HL-60/S4 treated with phorbol 12-myristate 13-acetate at 8.2 ng/mL for 4 days and 3 days (cell line): ENCODE measurements at regions not wholly inside any gene's neighbourhood (a gene's known extent, or its start where the extent isn't known, plus 50 kb on each side); places are given as distances from the start of the nearest gene placed in this dataset.
"Not testable (repeated sequence)": the region's sequence is repeated elsewhere in the genome, so short reads cannot be mapped to it uniquely, and the experiment has no call there.

Experiments
- in situ Hi-C: fragments of 300-500 bp; cut with MboI; formaldehyde crosslinking; loops from 2 replicates; pipeline ENCODE4 v1.15.0; 2022; ENCODE audit warnings: low sequenced_read_pairs

DNA sequence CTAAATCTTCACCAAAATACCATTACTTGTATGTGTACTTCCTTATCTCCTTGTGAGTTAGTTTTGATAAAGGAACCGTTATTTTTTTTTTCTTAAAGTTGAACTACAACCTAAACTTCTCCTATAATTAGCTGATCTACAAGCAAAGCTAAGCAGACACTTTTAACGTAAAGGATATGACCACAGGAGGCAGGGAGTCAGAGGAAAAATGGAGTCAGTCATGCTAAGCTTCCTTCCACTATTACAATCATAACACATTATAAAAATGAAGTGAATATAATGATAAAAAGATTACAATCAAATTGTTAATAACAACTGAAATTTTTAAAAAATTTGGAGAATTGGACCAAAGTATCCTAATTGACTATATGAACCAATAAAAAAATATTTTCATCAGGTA, 892.6 kb downstream of the KCNT2 start:
- in situ Hi-C loops = no loop called here

DNA sequence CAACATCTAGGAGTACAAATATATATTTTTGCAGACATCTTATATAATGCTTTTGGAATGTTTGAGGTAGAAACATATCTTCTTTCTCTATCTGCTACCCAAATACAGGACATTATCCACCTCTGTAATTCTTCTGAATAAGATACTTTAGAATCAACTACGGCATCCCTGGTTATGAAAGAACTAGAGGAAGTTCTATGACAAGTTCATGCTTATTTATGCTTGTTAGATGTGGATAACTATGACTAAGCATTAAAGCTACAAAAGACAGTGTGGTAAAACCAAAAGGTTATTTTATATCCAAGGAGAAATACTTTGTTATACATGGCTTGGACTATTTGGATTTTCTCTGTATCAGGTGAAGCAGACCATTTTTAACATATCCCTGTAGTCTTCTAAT, 894.0 kb downstream of the KCNT2 start:
- in situ Hi-C loops = no loop called here

- in situ Hi-C loops = no loop called here
Observed at GRCh38 chr1:195709821-195710220, 898.4 kb downstream of the KCNT2 start.

DNA sequence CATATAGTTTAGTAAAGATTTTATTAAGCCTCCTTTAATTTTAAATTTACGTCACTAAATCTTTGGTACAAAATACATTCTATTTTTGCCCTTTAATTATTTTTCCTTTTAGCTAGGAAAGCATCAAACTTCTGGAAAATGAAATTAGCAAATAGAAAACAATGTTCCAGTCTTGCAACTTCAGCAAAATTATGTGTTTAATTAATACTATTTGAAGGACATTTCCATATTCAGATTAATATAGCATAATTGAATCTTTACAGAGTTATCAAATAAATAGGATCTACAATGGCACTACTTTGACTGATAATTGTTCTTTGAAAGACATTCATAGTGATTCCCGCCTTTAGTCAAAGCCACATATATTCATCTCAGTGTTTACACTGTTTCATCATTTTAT, 904.2 kb downstream of the KCNT2 start:
- in situ Hi-C loops = no loop called here

DNA sequence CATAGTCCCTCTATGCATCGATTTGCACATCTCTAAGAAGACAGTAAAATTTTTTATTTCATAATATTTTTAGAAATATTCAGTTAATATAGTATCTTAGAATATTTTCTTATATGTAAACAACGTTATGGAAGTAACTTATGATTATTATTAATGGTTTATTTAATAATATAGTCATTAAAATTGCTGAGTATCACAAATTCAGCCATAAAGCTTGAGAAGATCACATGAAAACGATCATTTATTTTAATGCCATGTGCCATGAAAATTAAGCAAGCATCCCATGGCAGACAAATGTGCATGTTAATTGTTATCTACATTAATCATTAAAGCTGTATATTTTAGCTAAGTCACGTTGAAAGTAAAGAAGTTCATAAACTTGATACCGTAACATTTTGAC, 907.1 kb downstream of the KCNT2 start:
- in situ Hi-C loops = no loop called here

DNA sequence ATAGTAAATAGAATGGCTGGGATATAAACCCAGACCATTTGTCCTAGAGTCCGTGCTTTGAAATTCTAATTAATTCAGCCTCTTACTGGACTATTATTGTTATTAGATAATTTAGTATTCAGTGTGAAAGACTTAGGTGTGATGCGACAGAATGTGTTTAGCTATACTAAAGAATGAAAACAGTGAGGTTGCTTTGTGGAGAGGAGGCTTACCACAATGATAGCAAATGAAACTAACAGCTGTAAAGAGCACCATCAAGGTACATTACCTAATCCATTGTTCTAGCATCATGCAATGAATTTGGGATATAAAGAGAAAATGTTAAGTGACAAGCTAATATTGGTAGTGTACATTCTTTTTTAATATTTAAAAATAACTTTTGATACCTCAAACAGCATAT, 911.1 kb downstream of the KCNT2 start:
- in situ Hi-C loops = no loop called here

DNA sequence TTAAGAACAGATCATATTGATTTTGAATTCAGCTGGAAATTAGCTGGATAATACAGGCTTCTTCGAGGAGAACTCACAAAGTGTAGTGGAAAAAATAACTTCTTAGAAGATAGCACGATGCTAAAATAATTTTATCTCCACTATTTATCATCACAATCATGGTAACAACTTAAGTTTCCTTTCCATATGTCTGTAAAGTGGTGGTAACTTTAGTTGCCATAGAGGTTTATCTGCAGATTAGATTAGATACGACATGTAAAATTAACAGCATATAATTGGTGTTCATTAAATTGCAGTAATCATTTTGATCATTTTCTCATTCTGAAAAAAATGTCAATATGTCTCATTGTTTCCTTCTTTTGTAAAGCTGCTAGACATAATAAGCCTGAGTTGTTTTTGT, 921.5 kb downstream of the KCNT2 start:
- in situ Hi-C loops = no loop called here

DNA sequence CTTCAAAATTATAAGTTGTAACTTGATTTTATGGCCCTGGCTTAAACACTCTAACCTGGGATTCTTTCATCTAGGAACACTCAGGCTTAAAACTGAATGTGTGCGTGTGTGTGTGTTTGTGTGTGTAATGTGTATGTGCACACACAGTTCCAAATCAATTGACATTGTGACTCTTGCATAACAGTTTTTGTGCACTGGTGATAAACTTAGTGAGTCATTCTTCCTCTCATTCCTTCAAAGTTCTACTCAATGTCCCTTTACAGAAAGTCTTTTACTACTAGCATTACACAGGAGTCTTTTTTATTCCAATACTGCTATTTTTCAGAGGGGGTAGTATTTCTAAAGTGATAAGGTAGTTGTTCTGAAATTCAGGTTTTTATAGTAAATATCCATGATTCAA, 943.6 kb downstream of the KCNT2 start:
- in situ Hi-C loops = no loop called here

DNA sequence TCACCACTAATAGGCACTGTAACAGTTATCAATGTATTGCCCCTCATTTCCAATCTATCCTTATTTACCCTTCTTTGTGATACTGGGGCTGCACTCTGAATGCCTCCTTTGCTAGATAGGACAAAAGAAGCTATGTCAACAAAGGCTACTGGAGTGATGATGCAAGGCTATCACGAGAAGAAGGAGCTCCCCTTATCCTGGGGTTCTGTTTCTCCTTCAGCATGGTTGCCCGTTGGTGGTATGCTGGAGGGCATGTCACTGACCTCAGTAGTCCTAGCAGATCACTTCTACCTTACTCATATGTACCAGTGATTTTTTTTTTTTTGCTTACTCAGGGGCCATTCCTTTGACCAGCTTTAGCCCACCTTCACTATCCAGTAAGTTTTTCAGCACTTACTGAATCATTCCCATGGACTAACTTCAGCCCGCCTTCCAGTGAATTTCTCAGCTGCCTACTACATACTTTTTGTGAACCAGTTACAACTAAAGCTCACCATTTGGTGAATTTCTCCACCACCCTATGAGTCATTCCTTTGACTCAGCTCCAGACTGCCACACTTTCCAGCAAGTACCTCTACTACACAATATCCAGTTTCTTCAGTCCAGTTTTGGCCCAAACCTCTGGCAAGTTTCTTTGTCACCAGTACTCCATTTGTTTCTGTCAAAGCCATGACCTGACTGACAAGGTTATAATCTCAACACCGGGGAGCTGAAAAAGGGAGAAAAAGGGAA, 944.5 kb downstream of the KCNT2 start:
- in situ Hi-C loops = no loop called here

- in situ Hi-C loops = no loop called here
Observed at GRCh38 chr1:195656780-195657179, 951.5 kb downstream of the KCNT2 start.

GRCh38 chr1:195648875-195649274, 959.4 kb downstream of the KCNT2 start:
- in situ Hi-C loops = not testable (repeated sequence)

GRCh38 chr1:195637539-195637938, 970.7 kb downstream of the KCNT2 start:
- in situ Hi-C loops = no loop called here

DNA sequence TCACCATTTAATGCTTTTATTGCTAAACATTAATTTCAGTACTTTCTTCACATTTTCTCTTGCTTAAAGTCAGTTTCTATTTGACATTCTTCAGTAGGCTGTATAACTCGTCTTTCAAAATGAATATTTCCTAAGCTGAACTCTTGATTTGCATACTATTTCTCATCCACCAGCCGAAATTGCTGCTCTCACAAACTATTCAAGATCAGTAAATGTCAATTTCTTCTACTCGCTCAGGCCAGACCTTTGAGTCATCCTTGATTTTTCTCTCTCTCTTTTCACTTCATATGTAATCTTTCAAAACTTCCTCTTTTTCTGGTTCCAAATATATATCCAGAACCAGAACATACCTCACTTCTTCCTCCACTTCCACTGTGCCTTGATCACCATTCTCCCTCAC, 990.0 kb downstream of the KCNT2 start:
- in situ Hi-C loops = no loop called here

- in situ Hi-C loops = no loop called here
Observed at GRCh38 chr1:195617106-195617505, 991.1 kb downstream of the KCNT2 start.

DNA sequence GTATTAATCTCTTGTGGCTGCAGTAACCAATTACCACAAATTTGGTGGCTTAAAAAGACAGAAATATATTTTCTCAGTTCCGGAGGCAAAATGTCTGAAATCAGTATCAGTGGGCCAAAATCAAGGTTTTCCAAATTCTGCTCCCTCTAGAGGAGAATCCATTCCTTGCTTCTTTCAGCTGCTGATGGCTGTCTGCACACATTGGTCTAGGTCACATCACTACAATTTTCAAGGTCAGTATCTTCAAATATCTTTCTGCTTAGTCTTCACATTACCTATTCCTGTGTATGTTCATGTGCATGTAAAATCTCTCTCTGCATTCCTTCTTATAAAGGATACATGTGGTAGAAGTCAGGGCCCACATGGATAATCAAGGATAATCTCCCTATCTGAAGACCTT, 999.4 kb downstream of the KCNT2 start:
- in situ Hi-C loops = no loop called here

DNA sequence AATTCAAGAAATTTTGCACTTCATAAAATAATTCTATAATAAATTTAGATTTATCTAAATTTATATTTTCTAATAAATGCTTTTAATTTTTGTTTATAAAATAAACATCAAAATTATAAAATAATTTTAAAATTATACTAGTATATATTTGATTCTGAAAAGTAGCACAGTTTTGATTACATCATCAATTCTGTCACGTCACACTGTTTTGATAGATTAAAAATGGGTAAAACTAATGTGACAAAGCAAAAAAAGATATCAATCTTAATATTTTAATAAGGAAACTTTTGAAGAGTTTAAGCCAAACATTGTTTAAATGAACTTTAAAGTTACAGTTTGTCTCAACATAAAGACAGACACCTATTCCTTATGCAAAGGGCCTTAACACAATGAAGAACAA, 1001.8 kb downstream of the KCNT2 start:
- in situ Hi-C loops = no loop called here

- in situ Hi-C loops = no loop called here
Observed at GRCh38 chr1:195604287-195604686, 1004.0 kb downstream of the KCNT2 start.

DNA sequence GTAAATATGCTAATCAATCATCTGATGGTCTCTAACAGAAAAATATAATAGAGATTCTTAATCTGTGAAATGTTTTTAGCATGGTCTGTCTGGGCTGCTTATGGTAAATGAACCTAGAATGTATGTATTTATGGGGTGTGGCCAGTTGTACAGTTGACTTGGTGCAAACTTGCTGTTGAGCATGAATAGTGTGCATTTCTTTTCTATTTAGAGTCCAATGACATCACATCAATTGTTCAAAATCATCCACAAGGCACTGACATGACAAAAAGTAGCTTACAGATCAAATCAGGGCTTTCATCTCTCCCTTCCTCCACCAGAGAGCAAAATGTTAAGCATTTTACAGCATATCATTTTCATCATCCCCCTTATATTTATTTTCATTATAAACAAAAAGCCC, 1010.3 kb downstream of the KCNT2 start:
- in situ Hi-C loops = no loop called here

DNA sequence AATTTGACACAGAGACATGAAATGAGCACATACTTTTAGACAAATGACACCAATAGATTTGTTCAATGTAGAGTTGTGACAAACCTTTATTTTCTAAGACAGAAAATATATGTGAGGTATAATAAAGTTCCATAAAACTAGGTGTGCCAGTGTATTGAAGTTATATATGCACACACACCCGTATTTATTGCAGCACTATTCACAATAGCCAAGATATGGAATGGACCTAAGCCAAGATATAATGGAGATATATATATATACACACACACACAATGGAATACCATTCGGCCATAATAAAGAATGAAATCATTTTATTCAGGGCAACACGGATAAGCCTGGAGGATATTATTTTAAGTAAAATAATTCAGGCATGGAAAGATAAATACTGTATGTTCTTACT, 1013.5 kb downstream of the KCNT2 start:
- in situ Hi-C loops = no loop called here

GRCh38 chr1:195594322-195594721, 1013.9 kb downstream of the KCNT2 start:
- in situ Hi-C loops = no loop called here

- in situ Hi-C loops = no loop called here
Observed at GRCh38 chr1:195591917-195592672, 1016.1 kb downstream of the KCNT2 start.

GRCh38 chr1:195590649-195591048, 1017.6 kb downstream of the KCNT2 start:
- in situ Hi-C loops = no loop called here
